A673 (cell line): ENCODE measurements at regions not wholly inside any gene's neighbourhood (a gene's known extent, or its start where the extent isn't known, plus 50 kb on each side); places are given as distances from the start of the nearest gene placed in this dataset.
"Not testable (repeated sequence)": the region's sequence is repeated elsewhere in the genome, so short reads cannot be mapped to it uniquely, and the experiment has no call there.

ENCODE experiments used
- BruUV-seq: library from RNA; stranded (reverse); fragments of 400-500 nt; replicated peaks from 2 replicates; lab custom pipeline; 2021; lab: Mats Ljungman, UMichigan
- CTCF ChIA-PET: fragments of 300-600 bp; sonication (Branson Sonifier 250); formaldehyde crosslinking; loops from one replicate; lab custom pipeline; 2022; ENCODE audit warnings: antibody characterized with exemption; lab: Charles Lee
- POLR2A ChIA-PET: fragments of 300-600 bp; sonication (Branson Sonifier 250); formaldehyde crosslinking; loops from one replicate; lab custom pipeline; 2022; ENCODE audit warnings: antibody characterized with exemption; ENCODE audit not compliant: low non-redundant PET; lab: Charles Lee
- DNase-seq: peaks from one replicate; pipeline ENCODE4 v3.0.0-alpha.2; 2015; ENCODE audit warnings: low spot score
- H3K27ac ChIP-seq: fragments of 200-600 bp; sonication (generic); 2 replicates; pipeline ENCODE4 v1.5.1; 2016; ENCODE audit warnings: mixed run types, low read depth, mild to moderate bottlenecking, mixed read lengths, antibody characterized with exemption, low read length; ENCODE audit not compliant: poor library complexity, severe bottlenecking
- H3K27me3 ChIP-seq: fragments of 200-600 bp; sonication (generic); replicated peaks from 2 replicates; pipeline ENCODE4 v1.6.1; 2017; ENCODE audit warnings: mixed run types, low read depth, mild to moderate bottlenecking, mixed read lengths, antibody characterized with exemption, low read length; ENCODE audit not compliant: insufficient read depth, poor library complexity
- H3K36me3 ChIP-seq: fragments of 200-600 bp; sonication (generic); 2 replicates; pipeline ENCODE4 v1.6.1; 2016; ENCODE audit warnings: mixed run types, mild to moderate bottlenecking, mixed read lengths, antibody characterized with exemption, low read length; ENCODE audit not compliant: insufficient read depth, poor library complexity, severe bottlenecking
- H3K4me1 ChIP-seq: fragments of 200-600 bp; sonication (generic); 2 replicates; pipeline ENCODE4 v1.6.1; 2017; ENCODE audit warnings: mixed run types, mild to moderate bottlenecking, mixed read lengths, antibody characterized with exemption, low read length; ENCODE audit not compliant: insufficient read depth, poor library complexity, severe bottlenecking
- H3K4me3 ChIP-seq: fragments of 200-600 bp; sonication (generic); 2 replicates; pipeline ENCODE4 v1.5.1; 2016; ENCODE audit warnings: low read depth, mixed run types, mild to moderate bottlenecking, mixed read lengths, low read length; ENCODE audit not compliant: poor library complexity, severe bottlenecking
- H3K9me3 ChIP-seq: fragments of 200-600 bp; sonication (generic); 2 replicates; pipeline ENCODE4 v1.6.1; 2016; ENCODE audit warnings: mixed run types, low read depth, mild to moderate bottlenecking, mixed read lengths, antibody characterized with exemption, low read length; ENCODE audit not compliant: poor library complexity, severe bottlenecking
- EZH2 ChIP-seq: fragments of 200-600 bp; sonication (generic); IDR thresholded peaks from 2 replicates; pipeline ENCODE4 v1.6.1; 2017; ENCODE audit warnings: borderline replicate concordance, low read depth, mild to moderate bottlenecking, mixed read lengths, antibody characterized with exemption, low read length; ENCODE audit not compliant: poor library complexity, severe bottlenecking
- intact Hi-C: fragments of 100-400 bp; cut with micrococcal nuclease; formaldehyde crosslinking; loops from one replicate; pipeline ENCODE4 v1.10.0; 2022; ENCODE audit not compliant: unreplicated experiment
- TF ChIP-seq, protein P1 (sequence below): fragments of 300-800, 200-600 bp; sonication (generic); conservative IDR thresholded peaks from 2 replicates; pipeline ENCODE4 v1.5.1; 2017; ENCODE audit warnings: low read depth, mild to moderate bottlenecking, antibody characterized with exemption, low read length, moderate library complexity, mixed read lengths

DNA sequence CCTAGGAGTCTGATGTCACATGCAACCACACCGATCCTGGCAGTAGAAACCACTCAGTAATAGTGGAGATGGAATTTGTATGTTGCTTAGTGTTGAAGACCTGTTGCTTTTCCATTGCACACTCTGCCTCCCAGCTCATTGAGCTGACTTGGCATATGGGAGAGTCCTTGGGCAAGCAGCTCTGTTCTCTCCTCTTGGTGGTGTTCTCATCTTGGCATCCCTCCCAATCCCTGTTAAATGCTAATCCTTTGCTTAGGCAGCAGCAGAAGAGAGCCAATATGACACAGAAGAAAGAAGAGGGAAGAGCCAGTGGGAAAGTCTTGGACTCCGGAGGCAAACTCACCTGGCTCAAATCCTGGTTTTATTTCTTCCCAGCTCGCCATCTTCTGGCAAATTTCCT lies 178.0 kb upstream of the CAND1 start:
- no peaks in the 10 kb centered on the region for H3K36me3 ChIP-seq
- POLR2A ChIA-PET, result no interaction called here
- BruUV-seq, result no TSS peak
- H3K27me3 ChIP-seq, result peaks cover 12% of the 10 kb centered on the region
- TF ChIP-seq EZH2, result no peak
- TF ChIP-seq, protein P1, sequence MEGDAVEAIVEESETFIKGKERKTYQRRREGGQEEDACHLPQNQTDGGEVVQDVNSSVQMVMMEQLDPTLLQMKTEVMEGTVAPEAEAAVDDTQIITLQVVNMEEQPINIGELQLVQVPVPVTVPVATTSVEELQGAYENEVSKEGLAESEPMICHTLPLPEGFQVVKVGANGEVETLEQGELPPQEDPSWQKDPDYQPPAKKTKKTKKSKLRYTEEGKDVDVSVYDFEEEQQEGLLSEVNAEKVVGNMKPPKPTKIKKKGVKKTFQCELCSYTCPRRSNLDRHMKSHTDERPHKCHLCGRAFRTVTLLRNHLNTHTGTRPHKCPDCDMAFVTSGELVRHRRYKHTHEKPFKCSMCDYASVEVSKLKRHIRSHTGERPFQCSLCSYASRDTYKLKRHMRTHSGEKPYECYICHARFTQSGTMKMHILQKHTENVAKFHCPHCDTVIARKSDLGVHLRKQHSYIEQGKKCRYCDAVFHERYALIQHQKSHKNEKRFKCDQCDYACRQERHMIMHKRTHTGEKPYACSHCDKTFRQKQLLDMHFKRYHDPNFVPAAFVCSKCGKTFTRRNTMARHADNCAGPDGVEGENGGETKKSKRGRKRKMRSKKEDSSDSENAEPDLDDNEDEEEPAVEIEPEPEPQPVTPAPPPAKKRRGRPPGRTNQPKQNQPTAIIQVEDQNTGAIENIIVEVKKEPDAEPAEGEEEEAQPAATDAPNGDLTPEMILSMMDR, result no peak
- no peaks in the 10 kb centered on the region for H3K4me1 ChIP-seq
- intact Hi-C loops, result no loop called here
- DNase-seq, result peak; percentile 39
- no peaks in the 10 kb centered on the region for H3K9me3 ChIP-seq
- H3K4me3 ChIP-seq, result no peak overlapping the region
- CTCF ChIA-PET, result no interaction called here
- H3K27ac ChIP-seq, result no peak overlapping the region

DNA sequence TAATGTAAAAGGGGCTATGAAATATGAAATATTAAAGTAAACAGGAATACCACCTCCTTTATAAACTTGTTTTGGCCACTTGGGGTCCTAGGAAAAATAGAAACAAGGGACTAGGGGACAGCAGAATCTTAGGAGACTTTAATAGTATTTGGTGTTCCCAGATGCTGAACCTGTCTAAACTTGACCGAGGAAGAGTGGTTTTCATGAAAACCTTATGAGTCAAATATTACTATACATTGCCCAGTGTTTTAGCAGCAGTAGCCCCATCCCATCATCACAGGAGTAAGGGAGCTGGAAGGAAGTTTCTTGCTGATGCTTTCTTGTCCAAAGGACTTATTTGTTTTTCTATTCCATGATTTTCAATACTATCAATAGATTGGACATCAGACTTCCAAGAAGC lies 177.5 kb upstream of the CAND1 start:
- no peaks in the 10 kb centered on the region for H3K36me3 ChIP-seq
- intact Hi-C loops, result no loop called here
- CTCF ChIA-PET, result no interaction called here
- no peaks in the 10 kb centered on the region for H3K4me1 ChIP-seq
- H3K27me3 ChIP-seq, result peaks cover 12% of the 10 kb centered on the region
- POLR2A ChIA-PET, result no interaction called here
- H3K4me3 ChIP-seq, result no peak overlapping the region
- DNase-seq, result no peak
- H3K9me3 ChIP-seq, result no peaks in the 10 kb centered on the region
- no TSS peak for BruUV-seq
- no peak for TF ChIP-seq EZH2
- TF ChIP-seq, protein P1, result no peak
- H3K27ac ChIP-seq, result no peak overlapping the region

DNA sequence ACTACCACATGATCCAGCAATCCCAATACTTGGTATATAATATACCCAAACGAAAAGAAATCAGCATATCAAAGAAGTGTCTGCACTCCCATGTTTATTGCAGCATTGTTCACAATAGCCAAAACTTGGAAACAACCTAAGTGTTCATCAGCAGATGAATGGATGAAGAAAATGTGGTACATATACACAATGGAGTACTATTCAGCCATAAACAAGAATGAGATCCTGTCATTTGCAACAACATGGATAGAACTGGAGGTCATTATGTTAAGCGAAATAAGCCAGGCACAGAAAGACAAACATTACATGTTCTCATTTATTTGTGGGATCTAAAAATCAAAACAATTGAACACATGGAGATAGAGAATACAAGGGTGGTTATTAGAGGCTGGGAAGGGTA lies 176.2 kb upstream of the CAND1 start:
- CTCF ChIA-PET, H3K4me1 ChIP-seq, H3K4me3 ChIP-seq, H3K27ac ChIP-seq, H3K36me3 ChIP-seq, POLR2A ChIA-PET, intact Hi-C loops, BruUV-seq, DNase-seq, H3K9me3 ChIP-seq: not testable (repeated sequence)
- peaks cover 12% of the 10 kb centered on the region for H3K27me3 ChIP-seq

DNA sequence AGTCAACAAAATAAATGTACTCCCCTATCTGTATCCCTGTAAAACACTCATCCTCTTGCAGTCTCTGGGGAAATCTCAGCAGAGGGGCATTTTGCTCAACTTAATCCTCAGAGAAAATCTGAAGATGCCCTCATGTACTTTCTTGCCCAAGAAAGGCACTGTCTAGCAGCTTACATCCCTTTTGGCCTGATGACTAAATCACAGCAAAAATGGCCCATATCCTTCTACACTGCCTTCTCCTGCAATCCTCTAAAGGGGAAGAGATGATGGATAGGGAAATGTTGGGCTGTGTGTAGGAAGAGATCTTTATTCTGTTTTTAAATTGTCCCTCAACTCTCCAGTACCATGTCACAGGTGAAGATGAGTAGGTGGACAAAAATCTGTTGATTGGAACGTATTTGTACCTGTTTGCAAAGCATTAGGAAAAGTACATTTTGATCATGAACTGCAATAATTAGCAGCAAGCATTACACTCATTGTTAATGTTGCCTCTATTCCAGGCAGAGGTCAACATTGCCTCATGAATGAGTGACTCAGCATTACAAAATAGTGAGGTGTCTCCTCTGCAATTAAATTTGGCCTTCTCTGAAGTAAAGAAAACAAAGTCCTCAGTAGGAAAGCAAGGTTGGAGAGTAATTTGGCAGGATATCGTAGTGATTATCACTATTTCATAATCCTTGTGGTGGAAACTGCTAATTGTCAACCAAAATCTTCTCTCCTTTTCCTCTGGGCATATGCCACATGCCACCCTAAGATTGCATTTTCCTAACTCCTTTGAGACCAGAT lies 172.4 kb upstream of the CAND1 start:
- Histone ChIP-seq H3K9me3 (no peaks in the 10 kb centered on the region), H3K27ac (no peak overlapping the region), H3K27me3 (peaks cover 4% of the 10 kb centered on the region), H3K36me3 (no peaks in the 10 kb centered on the region), H3K4me3 (no peak overlapping the region), H3K4me1 (no peaks in the 10 kb centered on the region)
- CTCF ChIA-PET, result no interaction called here
- POLR2A ChIA-PET, result no interaction called here
- BruUV-seq, result no TSS peak
- TF ChIP-seq, protein P1, result no peak
- TF ChIP-seq EZH2, result no peak
- intact Hi-C loops, result no loop called here
- no peak for DNase-seq
